Liver (tissue), 3 donors: ENCODE measurements at regions not wholly inside any gene's neighbourhood (a gene's known extent, or its start where the extent isn't known, plus 50 kb on each side); places are given as distances from the start of the nearest gene placed in this dataset.
"Not testable (repeated sequence)": the region's sequence is repeated elsewhere in the genome, so short reads cannot be mapped to it uniquely, and the experiment has no call there.

Source experiments
- SP1 ChIP-seq: IDR thresholded peaks from 2 replicates; pipeline ENCODE4 v1.6.1; 2018; ENCODE audit warnings: antibody characterized with exemption, mild to moderate bottlenecking
- TF ChIP-seq, protein P1 (sequence below): fragments of 150-350 bp; IDR thresholded peaks from 2 replicates; pipeline ENCODE4 v1.5.1; 2017; ENCODE audit warnings: improper control_type of control experiment, low read depth, low read length; ENCODE audit not compliant: missing input control
- donor health status: healthy.
- donor health status: healthy.

DNA sequence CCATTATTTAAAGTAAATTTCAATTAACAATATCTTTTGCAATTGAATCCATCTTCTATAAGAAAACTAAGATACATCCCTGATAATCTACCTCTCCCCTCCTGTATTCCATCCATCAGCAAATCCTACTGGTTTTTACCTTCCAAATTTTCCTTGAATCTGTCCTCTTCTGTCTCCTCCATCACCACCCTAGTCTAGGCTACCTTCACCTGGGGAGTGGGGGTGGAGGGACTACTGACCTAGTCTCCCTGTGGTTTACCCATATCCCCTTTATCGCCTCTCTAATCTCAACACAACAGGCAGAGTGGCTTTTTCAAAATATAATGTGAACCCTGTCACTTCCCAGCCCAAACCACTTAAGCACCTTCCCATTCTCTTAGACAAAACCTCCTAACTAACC, 327.8 kb downstream of the FAM72C start:
- TF ChIP-seq, protein P1, sequence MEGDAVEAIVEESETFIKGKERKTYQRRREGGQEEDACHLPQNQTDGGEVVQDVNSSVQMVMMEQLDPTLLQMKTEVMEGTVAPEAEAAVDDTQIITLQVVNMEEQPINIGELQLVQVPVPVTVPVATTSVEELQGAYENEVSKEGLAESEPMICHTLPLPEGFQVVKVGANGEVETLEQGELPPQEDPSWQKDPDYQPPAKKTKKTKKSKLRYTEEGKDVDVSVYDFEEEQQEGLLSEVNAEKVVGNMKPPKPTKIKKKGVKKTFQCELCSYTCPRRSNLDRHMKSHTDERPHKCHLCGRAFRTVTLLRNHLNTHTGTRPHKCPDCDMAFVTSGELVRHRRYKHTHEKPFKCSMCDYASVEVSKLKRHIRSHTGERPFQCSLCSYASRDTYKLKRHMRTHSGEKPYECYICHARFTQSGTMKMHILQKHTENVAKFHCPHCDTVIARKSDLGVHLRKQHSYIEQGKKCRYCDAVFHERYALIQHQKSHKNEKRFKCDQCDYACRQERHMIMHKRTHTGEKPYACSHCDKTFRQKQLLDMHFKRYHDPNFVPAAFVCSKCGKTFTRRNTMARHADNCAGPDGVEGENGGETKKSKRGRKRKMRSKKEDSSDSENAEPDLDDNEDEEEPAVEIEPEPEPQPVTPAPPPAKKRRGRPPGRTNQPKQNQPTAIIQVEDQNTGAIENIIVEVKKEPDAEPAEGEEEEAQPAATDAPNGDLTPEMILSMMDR = not testable (repeated sequence)
- not testable (repeated sequence) for TF ChIP-seq SP1
